Fibroblast of lung (primary cell): ENCODE measurements at regions not wholly inside any gene's neighbourhood (a gene's known extent, or its start where the extent isn't known, plus 50 kb on each side); places are given as distances from the start of the nearest gene placed in this dataset.

ENCODE experiments used
- DNase-seq, 2 donors: peaks; one replicate each; pipeline versions ENCODE4 v3.0.0 to v3.0.0-alpha.2; 2010; ENCODE audit warnings: low read depth in 2 of 2
- H2AFZ ChIP-seq: 2 replicates; pipeline ENCODE4 v1.5.1; 2012; ENCODE audit warnings: low read length, control low read depth, inconsistent platforms
- H3K27ac ChIP-seq: 2 replicates; pipeline ENCODE4 v1.5.1; 2011; ENCODE audit warnings: low read length, control low read depth; ENCODE audit not compliant: insufficient read depth
- H3K27me3 ChIP-seq: 2 replicates; pipeline ENCODE4 v1.5.1; 2011; ENCODE audit warnings: mild to moderate bottlenecking, low read length; ENCODE audit not compliant: control insufficient read depth, insufficient read depth
- H3K36me3 ChIP-seq: 2 replicates; pipeline ENCODE4 v1.5.1; 2011; ENCODE audit warnings: low read length; ENCODE audit not compliant: control insufficient read depth, insufficient read depth
- H3K4me1 ChIP-seq: 2 replicates; pipeline ENCODE4 v1.5.1; 2011; ENCODE audit warnings: low read length; ENCODE audit not compliant: control insufficient read depth, insufficient read depth; ENCODE audit errors: extremely low read depth
- H3K4me2 ChIP-seq: 2 replicates; pipeline ENCODE4 v1.5.1; 2011; ENCODE audit warnings: low read length, control low read depth; ENCODE audit not compliant: insufficient read depth; ENCODE audit errors: extremely low read depth
- H3K4me3 ChIP-seq, 4 experiments: fragments of 200-600 bp in 1 of 4; sonication (generic) in 1 of 4; replicated peaks in 1 of 4; 2 replicates each; pipeline ENCODE4 v1.5.1; 2011 to 2016; ENCODE audit warnings: low read length in 4 of 4, low read depth in 3 of 4, mild to moderate bottlenecking in 3 of 4, control low read depth in 2 of 4, inconsistent platforms in 1 of 4, mixed read lengths in 1 of 4; ENCODE audit not compliant: insufficient read depth in 1 of 4; ENCODE audit errors: control extremely low read depth in 1 of 4
- H3K79me2 ChIP-seq: 2 replicates; pipeline ENCODE4 v1.5.1; 2012; ENCODE audit warnings: mild to moderate bottlenecking, low read length, inconsistent platforms; ENCODE audit not compliant: control insufficient read depth, insufficient read depth
- H3K9ac ChIP-seq: 2 replicates; pipeline ENCODE4 v1.5.1; 2011; ENCODE audit warnings: mild to moderate bottlenecking, low read length, control low read depth; ENCODE audit not compliant: insufficient read depth
- H3K9me3 ChIP-seq: 2 replicates; pipeline ENCODE4 v1.5.1; 2012; ENCODE audit warnings: low read depth, low read length; ENCODE audit not compliant: control insufficient read depth, insufficient read depth
- H4K20me1 ChIP-seq: 2 replicates; pipeline ENCODE4 v1.5.1; 2011; ENCODE audit warnings: low read length; ENCODE audit not compliant: control insufficient read depth, insufficient read depth; ENCODE audit errors: extremely low read depth
- CTCF ChIP-seq, 2 donors: IDR thresholded peaks in 1 of 2; conservative IDR thresholded peaks in 1 of 2; 1 replicate in 1 of 2; 2 replicates in 1 of 2; pipeline ENCODE4 v1.5.1; 2011 to 2012; ENCODE audit warnings: low read length in 2 of 2, control low read depth in 1 of 2, inconsistent platforms in 1 of 2, low read depth in 1 of 2, mild to moderate bottlenecking in 1 of 2
- EZH2 ChIP-seq: IDR thresholded peaks from 2 replicates; pipeline ENCODE4 v1.5.1; 2012; ENCODE audit warnings: low read length, control low read depth, mild to moderate bottlenecking; ENCODE audit errors: missing control alignments

GRCh38 chr17:79459003-79459655, 151.7 kb downstream of the RBFOX3 start:
- Histone ChIP-seq H3K4me2 (no peak overlapping the region), H4K20me1 (peaks cover 3% of the 10 kb centered on the region), H3K27ac (no peak overlapping the region), H3K9ac (no peak overlapping the region), H3K4me3 (no peak overlapping the region), H2AFZ (no peak overlapping the region), H3K4me1 (no peaks in the 10 kb centered on the region), H3K79me2 (no peaks in the 10 kb centered on the region), H3K9me3 (no peaks in the 10 kb centered on the region), H3K36me3 (no peaks in the 10 kb centered on the region), H3K27me3 (no peaks in the 10 kb centered on the region)
- TF ChIP-seq CTCF (conservative IDR thresholded peaks at IDR 0.05 in 1 of 2, IDR thresholded peaks at IDR 0.05 in 1 of 2; ENCODE audit: low read depth in 1 of 2, low read length in 2 of 2) (no peak), EZH2 (no peak)
- no peak for DNase-seq

GRCh38 chr17:79458356-79458755, 152.5 kb downstream of the RBFOX3 start:
- H3K36me3 ChIP-seq: no peaks in the 10 kb centered on the region
- TF ChIP-seq CTCF (conservative IDR thresholded peaks at IDR 0.05 in 1 of 2, IDR thresholded peaks at IDR 0.05 in 1 of 2; ENCODE audit: low read depth in 1 of 2, low read length in 2 of 2) (no peak), EZH2 (no peak)
- no peak for DNase-seq

GRCh38 chr17:79457889-79458288, 153.0 kb downstream of the RBFOX3 start:
- Histone ChIP-seq H3K79me2 (no peaks in the 10 kb centered on the region), H3K4me3 (no peak overlapping the region), H3K27ac (no peak overlapping the region), H3K9ac (no peak overlapping the region), H3K4me2 (no peak overlapping the region), H3K4me1 (no peaks in the 10 kb centered on the region), H3K9me3 (no peaks in the 10 kb centered on the region), H4K20me1 (peaks cover 3% of the 10 kb centered on the region), H3K36me3 (no peaks in the 10 kb centered on the region), H3K27me3 (no peaks in the 10 kb centered on the region), H2AFZ (no peak overlapping the region)
- DNase-seq: no peak
- TF ChIP-seq EZH2 (no peak), CTCF (conservative IDR thresholded peaks at IDR 0.05 in 1 of 2, IDR thresholded peaks at IDR 0.05 in 1 of 2; ENCODE audit: low read depth in 1 of 2, low read length in 2 of 2) (no peak)

More at GRCh38 chr17:79458356-79458755, 152.5 kb downstream of the RBFOX3 start:
- no peak overlapping the region for H3K9ac ChIP-seq
- H3K79me2 ChIP-seq: no peaks in the 10 kb centered on the region
- H3K4me2 ChIP-seq: no peak overlapping the region
- H4K20me1 ChIP-seq: peaks cover 3% of the 10 kb centered on the region
- no peak overlapping the region for H3K4me3 ChIP-seq
- H3K27ac ChIP-seq: no peak overlapping the region
- no peaks in the 10 kb centered on the region for H3K9me3 ChIP-seq
- H3K4me1 ChIP-seq: no peaks in the 10 kb centered on the region
- H2AFZ ChIP-seq: no peak overlapping the region
- no peaks in the 10 kb centered on the region for H3K27me3 ChIP-seq
